Epithelial cell of proximal tubule (primary cell): ENCODE measurements at regions not wholly inside any gene's neighbourhood (a gene's known extent, or its start where the extent isn't known, plus 50 kb on each side); places are given as distances from the start of the nearest gene placed in this dataset.

Experiments
- DNase-seq: peaks from one replicate; pipeline ENCODE4 v3.0.0-alpha.2; 2011; ENCODE audit warnings: low read depth
- H3K4me3 ChIP-seq: 2 replicates; pipeline ENCODE4 v1.5.1; 2011; ENCODE audit warnings: low read depth, mild to moderate bottlenecking, low read length
- CTCF ChIP-seq: conservative IDR thresholded peaks from 2 replicates; pipeline ENCODE4 v1.5.1; 2012; ENCODE audit warnings: low read depth, mild to moderate bottlenecking, low read length

GRCh38 chr10:44064317-44064716 is 320.6 kb downstream of the CXCL12 start:
- no peak for TF ChIP-seq CTCF
- DNase-seq: no peak
- H3K4me3 ChIP-seq: no peak overlapping the region

GRCh38 chr10:44063686-44064085 is 321.2 kb downstream of the CXCL12 start:
- no peak for TF ChIP-seq CTCF
- no peak for DNase-seq
- H3K4me3 ChIP-seq: no peak overlapping the region

GRCh38 chr10:44060719-44061118 is 324.2 kb downstream of the CXCL12 start:
- H3K4me3 ChIP-seq: no peak overlapping the region
- no peak for TF ChIP-seq CTCF
- no peak for DNase-seq

GRCh38 chr10:44060221-44060620 is 324.7 kb downstream of the CXCL12 start:
- no peak for TF ChIP-seq CTCF
- no peak overlapping the region for H3K4me3 ChIP-seq
- no peak for DNase-seq

- no peak for TF ChIP-seq CTCF
- no peak for DNase-seq
- no peak overlapping the region for H3K4me3 ChIP-seq
These were observed 326.6 kb downstream of the CXCL12 start for GRCh38 chr10:44058259-44058658.

- DNase-seq: no peak
- no peak overlapping the region for H3K4me3 ChIP-seq
- no peak for TF ChIP-seq CTCF
These were observed 327.7 kb downstream of the CXCL12 start for GRCh38 chr10:44056967-44057805.

- TF ChIP-seq CTCF: no peak
- H3K4me3 ChIP-seq: no peak overlapping the region
These were observed 328.7 kb downstream of the CXCL12 start for GRCh38 chr10:44056206-44056605.

More at GRCh38 chr10:44056206-44056605, 328.7 kb downstream of the CXCL12 start:
- DNase-seq: no peak
